ENCODE measurements at regions not wholly inside any gene's neighbourhood (a gene's known extent, or its start where the extent isn't known, plus 50 kb on each side); places are given as distances from the start of the nearest gene placed in this dataset.

GRCh38 chr3:127394984-127395662, 107.3 kb upstream of the PRR20G start:
- Histone ChIP-seq H3K27me3 (replicated peaks in 2 of 5; ENCODE audit: control insufficient read depth in 4 of 5, insufficient read depth in 5 of 5, low read length in 4 of 5) (peaks cover 0 to 57% (median 11%) of the 10 kb centered on the region in 5 experiments), H3K4me1 (ENCODE audit: control extremely low read depth in 1 of 4, control insufficient read depth in 4 of 4, insufficient read depth in 4 of 4, low read length in 3 of 4) (no peaks in the 10 kb centered on the region), H3K27ac (ENCODE audit: insufficient read depth in 1 of 2, low read depth in 1 of 2, low read length in 2 of 2, poor library complexity in 1 of 2, severe bottlenecking in 2 of 2) (no peak overlapping the region), H3K36me3 (ENCODE audit: control insufficient read depth in 4 of 4, insufficient read depth in 4 of 4, low read length in 3 of 4) (no peaks in the 10 kb centered on the region), H3K4me3 (ENCODE audit: control insufficient read depth in 1 of 7, extremely low read depth in 1 of 7, insufficient read depth in 4 of 7, low read depth in 2 of 7, low read length in 6 of 7) (no peak overlapping the region), H3K9me3 (ENCODE audit: control extremely low read depth in 1 of 5, control insufficient read depth in 4 of 5, insufficient read depth in 2 of 5, low read depth in 1 of 5, low read length in 4 of 5) (peaks cover 0 to 5% (median 0%) of the 10 kb centered on the region in 5 experiments)
- no peak for DNase-seq
- ChIA-PET CTCF (interaction anchor here (0.8 kb wide), 1 partner anchor 11 kb away, joined by 3 read pairs; no protein-coding TSS in a partner anchor), POLR2A (no interaction called here)
- WGBS (ENCODE audit: insufficient coverage): 64% methylated on average over 14 of the region's 15 CpGs

GRCh38 chr3:127394031-127394430, 106.2 kb upstream of the PRR20G start:
- no peaks in the 10 kb centered on the region for H3K36me3 ChIP-seq (ENCODE audit: control insufficient read depth in 4 of 4, insufficient read depth in 4 of 4, low read length in 3 of 4)
- peaks cover 0 to 65% (median 11%) of the 10 kb centered on the region in 5 experiments for H3K27me3 ChIP-seq (replicated peaks in 2 of 5; ENCODE audit: control insufficient read depth in 4 of 5, insufficient read depth in 5 of 5, low read length in 4 of 5)
- DNase-seq: no peak
- no peak overlapping the region for H3K27ac ChIP-seq (ENCODE audit: insufficient read depth in 1 of 2, low read depth in 1 of 2, low read length in 2 of 2, poor library complexity in 1 of 2, severe bottlenecking in 2 of 2)
- peaks cover 0 to 2% (median 0%) of the 10 kb centered on the region in 5 experiments for H3K9me3 ChIP-seq (ENCODE audit: control extremely low read depth in 1 of 5, control insufficient read depth in 4 of 5, insufficient read depth in 2 of 5, low read depth in 1 of 5, low read length in 4 of 5)
- CTCF ChIA-PET: no interaction called here
- H3K4me1 ChIP-seq (ENCODE audit: control extremely low read depth in 1 of 4, control insufficient read depth in 4 of 4, insufficient read depth in 4 of 4, low read length in 3 of 4): no peaks in the 10 kb centered on the region
- POLR2A ChIA-PET: no interaction called here
- H3K4me3 ChIP-seq (ENCODE audit: control insufficient read depth in 1 of 7, extremely low read depth in 1 of 7, insufficient read depth in 4 of 7, low read depth in 2 of 7, low read length in 6 of 7): no peak overlapping the region
- WGBS (ENCODE audit: insufficient coverage): 79% methylated on average over 4 of the region's 4 CpGs

- ChIA-PET POLR2A (no interaction called here), CTCF (no interaction called here)
- Histone ChIP-seq H3K27me3 (replicated peaks in 2 of 5; ENCODE audit: control insufficient read depth in 4 of 5, insufficient read depth in 5 of 5, low read length in 4 of 5) (peaks cover 0 to 70% (median 11%) of the 10 kb centered on the region in 5 experiments), H3K4me3 (ENCODE audit: control insufficient read depth in 1 of 7, extremely low read depth in 1 of 7, insufficient read depth in 4 of 7, low read depth in 2 of 7, low read length in 6 of 7) (no peak overlapping the region), H3K9me3 (ENCODE audit: control extremely low read depth in 1 of 5, control insufficient read depth in 4 of 5, insufficient read depth in 2 of 5, low read depth in 1 of 5, low read length in 4 of 5) (peaks cover 0 to 2% (median 0%) of the 10 kb centered on the region in 5 experiments), H3K27ac (ENCODE audit: insufficient read depth in 1 of 2, low read depth in 1 of 2, low read length in 2 of 2, poor library complexity in 1 of 2, severe bottlenecking in 2 of 2) (no peak overlapping the region), H3K36me3 (ENCODE audit: control insufficient read depth in 4 of 4, insufficient read depth in 4 of 4, low read length in 3 of 4) (no peaks in the 10 kb centered on the region), H3K4me1 (ENCODE audit: control extremely low read depth in 1 of 4, control insufficient read depth in 4 of 4, insufficient read depth in 4 of 4, low read length in 3 of 4) (no peaks in the 10 kb centered on the region)
- WGBS (ENCODE audit: insufficient coverage): 95% methylated on average over 2 of the region's 5 CpGs
- DNase-seq: no peak
These were observed 105.4 kb upstream of the PRR20G start for GRCh38 chr3:127393131-127393820.

GRCh38 chr3:127392156-127392490, 104.3 kb upstream of the PRR20G start:
- no peak for DNase-seq
- no peaks in the 10 kb centered on the region for H3K36me3 ChIP-seq (ENCODE audit: control insufficient read depth in 4 of 4, insufficient read depth in 4 of 4, low read length in 3 of 4)
- H3K4me3 ChIP-seq (ENCODE audit: control insufficient read depth in 1 of 7, extremely low read depth in 1 of 7, insufficient read depth in 4 of 7, low read depth in 2 of 7, low read length in 6 of 7): no peak overlapping the region
- WGBS (ENCODE audit: insufficient coverage): 80% methylated on average over 7 of the region's 8 CpGs
- no peak overlapping the region for H3K27ac ChIP-seq (ENCODE audit: insufficient read depth in 1 of 2, low read depth in 1 of 2, low read length in 2 of 2, poor library complexity in 1 of 2, severe bottlenecking in 2 of 2)
- CTCF ChIA-PET: no interaction called here
- peaks cover 0 to 2% (median 0%) of the 10 kb centered on the region in 5 experiments for H3K9me3 ChIP-seq (ENCODE audit: control extremely low read depth in 1 of 5, control insufficient read depth in 4 of 5, insufficient read depth in 2 of 5, low read depth in 1 of 5, low read length in 4 of 5)
- POLR2A ChIA-PET: no interaction called here
- H3K27me3 ChIP-seq (replicated peaks in 2 of 5; ENCODE audit: control insufficient read depth in 4 of 5, insufficient read depth in 5 of 5, low read length in 4 of 5): peaks cover 0 to 78% (median 8%) of the 10 kb centered on the region in 5 experiments
- H3K4me1 ChIP-seq (ENCODE audit: control extremely low read depth in 1 of 4, control insufficient read depth in 4 of 4, insufficient read depth in 4 of 4, low read length in 3 of 4): no peaks in the 10 kb centered on the region

- Histone ChIP-seq H3K27me3 (replicated peaks in 2 of 5; ENCODE audit: control insufficient read depth in 4 of 5, insufficient read depth in 5 of 5, low read length in 4 of 5) (peaks cover 0 to 73% (median 8%) of the 10 kb centered on the region in 5 experiments), H3K27ac (ENCODE audit: insufficient read depth in 1 of 2, low read depth in 1 of 2, low read length in 2 of 2, poor library complexity in 1 of 2, severe bottlenecking in 2 of 2) (no peak overlapping the region), H3K4me1 (ENCODE audit: control extremely low read depth in 1 of 4, control insufficient read depth in 4 of 4, insufficient read depth in 4 of 4, low read length in 3 of 4) (no peaks in the 10 kb centered on the region), H3K4me3 (ENCODE audit: control insufficient read depth in 1 of 7, extremely low read depth in 1 of 7, insufficient read depth in 4 of 7, low read depth in 2 of 7, low read length in 6 of 7) (no peak overlapping the region), H3K9me3 (ENCODE audit: control extremely low read depth in 1 of 5, control insufficient read depth in 4 of 5, insufficient read depth in 2 of 5, low read depth in 1 of 5, low read length in 4 of 5) (peaks cover 0 to 2% (median 0%) of the 10 kb centered on the region in 5 experiments), H3K36me3 (ENCODE audit: control insufficient read depth in 4 of 4, insufficient read depth in 4 of 4, low read length in 3 of 4) (no peaks in the 10 kb centered on the region)
- ChIA-PET POLR2A (no interaction called here), CTCF (no interaction called here)
- no peak for DNase-seq
- WGBS (ENCODE audit: insufficient coverage): 69% methylated on average over 11 of the region's 14 CpGs
These were observed 103.8 kb upstream of the PRR20G start for GRCh38 chr3:127391436-127392155.

- H3K36me3 ChIP-seq (ENCODE audit: control insufficient read depth in 4 of 4, insufficient read depth in 4 of 4, low read length in 3 of 4): no peaks in the 10 kb centered on the region
- no peaks in the 10 kb centered on the region for H3K4me1 ChIP-seq (ENCODE audit: control extremely low read depth in 1 of 4, control insufficient read depth in 4 of 4, insufficient read depth in 4 of 4, low read length in 3 of 4)
- ChIA-PET CTCF (no interaction called here), POLR2A (no interaction called here)
- H3K9me3 ChIP-seq (ENCODE audit: control extremely low read depth in 1 of 5, control insufficient read depth in 4 of 5, insufficient read depth in 2 of 5, low read depth in 1 of 5, low read length in 4 of 5): peaks cover 0 to 2% (median 0%) of the 10 kb centered on the region in 5 experiments
- H3K27ac ChIP-seq (ENCODE audit: insufficient read depth in 1 of 2, low read depth in 1 of 2, low read length in 2 of 2, poor library complexity in 1 of 2, severe bottlenecking in 2 of 2): no peak overlapping the region
- DNase-seq: no peak
- no peak overlapping the region for H3K4me3 ChIP-seq (ENCODE audit: control insufficient read depth in 1 of 7, extremely low read depth in 1 of 7, insufficient read depth in 4 of 7, low read depth in 2 of 7, low read length in 6 of 7)
- WGBS (ENCODE audit: insufficient coverage): 90% methylated on average over 12 of the region's 15 CpGs
- H3K27me3 ChIP-seq (replicated peaks in 2 of 5; ENCODE audit: control insufficient read depth in 4 of 5, insufficient read depth in 5 of 5, low read length in 4 of 5): peaks cover 0 to 66% (median 4%) of the 10 kb centered on the region in 5 experiments
These were observed 102.6 kb upstream of the PRR20G start for GRCh38 chr3:127390365-127391025.

Measured in common myeloid progenitor, CD34-positive (primary cell).